ENCODE measurements at regions not wholly inside any gene's neighbourhood (a gene's known extent, or its start where the extent isn't known, plus 50 kb on each side); places are given as distances from the start of the nearest gene placed in this dataset.

DNA sequence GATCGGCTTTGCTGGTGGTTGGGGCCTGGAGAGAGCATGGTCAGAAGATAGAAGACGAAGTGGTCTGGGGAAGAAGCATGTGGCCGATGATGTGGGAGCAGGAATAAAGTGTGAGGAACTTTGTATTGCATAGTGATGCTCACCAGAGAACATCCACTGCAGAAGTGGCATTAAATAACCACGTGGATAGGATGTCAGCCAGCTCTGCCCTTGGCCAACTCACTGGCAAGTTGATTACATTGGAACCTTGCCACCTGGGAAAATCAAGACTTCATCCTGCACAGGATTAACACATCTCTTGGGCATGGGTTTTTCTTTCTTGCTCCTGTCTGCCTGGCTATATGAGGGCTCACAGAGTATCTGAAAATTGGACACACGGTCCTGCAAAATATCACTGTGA, 217.4 kb downstream of the DMRT2 start:
- no peaks in the 10 kb centered on the region for H3K36me3 Mint-ChIP-seq (ENCODE audit: insufficient read depth, unreplicated experiment)
- no peak overlapping the region for H3K27ac Mint-ChIP-seq (ENCODE audit: unreplicated experiment)
- ChIA-PET POLR2A (no interaction called here), CTCF (no interaction called here)
- H3K27me3 Mint-ChIP-seq (ENCODE audit: insufficient read depth, unreplicated experiment), result no peaks in the 10 kb centered on the region
- no peak overlapping the region for H3K4me3 Mint-ChIP-seq (ENCODE audit: unreplicated experiment)
- no peak for DNase-seq
- Histone ChIP-seq H3K27me3 (replicated peaks; ENCODE audit: control insufficient read depth, insufficient read depth, low read length) (no peaks in the 10 kb centered on the region), H3K4me3 (ENCODE audit: low read depth, low read length) (no peak overlapping the region), H3K36me3 (ENCODE audit: control insufficient read depth, insufficient read depth, low read length) (no peaks in the 10 kb centered on the region), H3K4me1 (peaks cover 10% of the 10 kb centered on the region), H3K9me3 (no peaks in the 10 kb centered on the region)
- H3K9me3 Mint-ChIP-seq (ENCODE audit: unreplicated experiment), result no peaks in the 10 kb centered on the region
- intact Hi-C loops (cut with micrococcal nuclease; ENCODE audit: unreplicated experiment), result no loop called here
- TF ChIP-seq, protein P1, sequence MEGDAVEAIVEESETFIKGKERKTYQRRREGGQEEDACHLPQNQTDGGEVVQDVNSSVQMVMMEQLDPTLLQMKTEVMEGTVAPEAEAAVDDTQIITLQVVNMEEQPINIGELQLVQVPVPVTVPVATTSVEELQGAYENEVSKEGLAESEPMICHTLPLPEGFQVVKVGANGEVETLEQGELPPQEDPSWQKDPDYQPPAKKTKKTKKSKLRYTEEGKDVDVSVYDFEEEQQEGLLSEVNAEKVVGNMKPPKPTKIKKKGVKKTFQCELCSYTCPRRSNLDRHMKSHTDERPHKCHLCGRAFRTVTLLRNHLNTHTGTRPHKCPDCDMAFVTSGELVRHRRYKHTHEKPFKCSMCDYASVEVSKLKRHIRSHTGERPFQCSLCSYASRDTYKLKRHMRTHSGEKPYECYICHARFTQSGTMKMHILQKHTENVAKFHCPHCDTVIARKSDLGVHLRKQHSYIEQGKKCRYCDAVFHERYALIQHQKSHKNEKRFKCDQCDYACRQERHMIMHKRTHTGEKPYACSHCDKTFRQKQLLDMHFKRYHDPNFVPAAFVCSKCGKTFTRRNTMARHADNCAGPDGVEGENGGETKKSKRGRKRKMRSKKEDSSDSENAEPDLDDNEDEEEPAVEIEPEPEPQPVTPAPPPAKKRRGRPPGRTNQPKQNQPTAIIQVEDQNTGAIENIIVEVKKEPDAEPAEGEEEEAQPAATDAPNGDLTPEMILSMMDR (IDR thresholded peaks at IDR 0.05; ENCODE audit: insufficient read depth in 1 of 2, low read depth in 1 of 2, low read length in 1 of 2, severe bottlenecking in 1 of 2, unreplicated experiment in 1 of 2), result no peak
- BruUV-seq (replicated peaks), result no TSS peak
- H3K4me1 Mint-ChIP-seq (ENCODE audit: low read depth, unreplicated experiment), result peaks cover 22% of the 10 kb centered on the region

GRCh38 chr9:1269533-1270315, 219.6 kb downstream of the DMRT2 start:
- H3K4me1 ChIP-seq, result peaks cover 10% of the 10 kb centered on the region
- no peak for DNase-seq
- no peaks in the 10 kb centered on the region for H3K27me3 ChIP-seq (replicated peaks; ENCODE audit: control insufficient read depth, insufficient read depth, low read length)
- TF ChIP-seq, protein P1 (IDR thresholded peaks at IDR 0.05; ENCODE audit: insufficient read depth in 1 of 2, low read depth in 1 of 2, low read length in 1 of 2, severe bottlenecking in 1 of 2, unreplicated experiment in 1 of 2), result no peak
- no peaks in the 10 kb centered on the region for H3K27me3 Mint-ChIP-seq (ENCODE audit: insufficient read depth, unreplicated experiment)
- H3K4me3 Mint-ChIP-seq (ENCODE audit: unreplicated experiment), result peak overlapping the region; percentile 5
- H3K36me3 Mint-ChIP-seq (ENCODE audit: insufficient read depth, unreplicated experiment), result no peaks in the 10 kb centered on the region
- ChIA-PET CTCF (no interaction called here), POLR2A (interaction anchor here (0.6 kb wide), 1 partner anchor 485 kb away, joined by 3 read pairs; no protein-coding TSS in a partner anchor)
- H3K4me1 Mint-ChIP-seq (ENCODE audit: low read depth, unreplicated experiment), result peaks cover 16% of the 10 kb centered on the region
- no peaks in the 10 kb centered on the region for H3K36me3 ChIP-seq (ENCODE audit: control insufficient read depth, insufficient read depth, low read length)
- intact Hi-C loops (cut with micrococcal nuclease; ENCODE audit: unreplicated experiment), result loop anchor here (5.0 kb wide), 1 partner anchor 37 kb away; no protein-coding TSS in a partner anchor
- BruUV-seq (replicated peaks), result no TSS peak
- no peaks in the 10 kb centered on the region for H3K9me3 Mint-ChIP-seq (ENCODE audit: unreplicated experiment)
- peak overlapping the region; percentile 60 for H3K27ac Mint-ChIP-seq (ENCODE audit: unreplicated experiment)
- no peaks in the 10 kb centered on the region for H3K9me3 ChIP-seq
- H3K4me3 ChIP-seq (ENCODE audit: low read depth, low read length), result no peak overlapping the region

GRCh38 chr9:1271367-1271766, 221.2 kb downstream of the DMRT2 start:
- Mint-ChIP-seq H3K27me3 (ENCODE audit: insufficient read depth, unreplicated experiment) (no peaks in the 10 kb centered on the region), H3K9me3 (ENCODE audit: unreplicated experiment) (no peaks in the 10 kb centered on the region), H3K27ac (ENCODE audit: unreplicated experiment) (peak overlapping the region; percentile 26), H3K4me1 (ENCODE audit: low read depth, unreplicated experiment) (peaks cover 16% of the 10 kb centered on the region), H3K36me3 (ENCODE audit: insufficient read depth, unreplicated experiment) (no peaks in the 10 kb centered on the region), H3K4me3 (ENCODE audit: unreplicated experiment) (no peak overlapping the region)
- no TSS peak for BruUV-seq (replicated peaks)
- intact Hi-C loops (cut with micrococcal nuclease; ENCODE audit: unreplicated experiment), result loop anchor here (5.0 kb wide), 1 partner anchor 39 kb away; no protein-coding TSS in a partner anchor
- ChIA-PET POLR2A (no interaction called here), CTCF (no interaction called here)
- Histone ChIP-seq H3K9me3 (no peaks in the 10 kb centered on the region), H3K27me3 (replicated peaks; ENCODE audit: control insufficient read depth, insufficient read depth, low read length) (no peaks in the 10 kb centered on the region), H3K4me3 (ENCODE audit: low read depth, low read length) (no peak overlapping the region), H3K36me3 (ENCODE audit: control insufficient read depth, insufficient read depth, low read length) (no peaks in the 10 kb centered on the region), H3K4me1 (peaks cover 10% of the 10 kb centered on the region)
- DNase-seq, result no peak
- TF ChIP-seq, protein P1 (IDR thresholded peaks at IDR 0.05; ENCODE audit: insufficient read depth in 1 of 2, low read depth in 1 of 2, low read length in 1 of 2, severe bottlenecking in 1 of 2, unreplicated experiment in 1 of 2), result no peak

All from Caco-2 (cell line).